Body of pancreas (tissue), 4 donors: ENCODE measurements at regions not wholly inside any gene's neighbourhood (a gene's known extent, or its start where the extent isn't known, plus 50 kb on each side); places are given as distances from the start of the nearest gene placed in this dataset.

Experiments used
- POLR2A ChIP-seq, 3 donors: fragments of 450-650 bp; IDR thresholded peaks; one replicate each; pipeline ENCODE4 v1.6.1; 2016; ENCODE audit warnings: antibody characterized with exemption in 3 of 3, mild to moderate bottlenecking in 2 of 3
- TF ChIP-seq, protein P1 (sequence below), 7 experiments: fragments of 450-650 bp in 4 of 7; fragments of 200-600 bp in 3 of 7; sonication (generic) in 3 of 7; IDR thresholded peaks; one replicate each; pipeline ENCODE4 v1.5.1; 2016 to 2019; ENCODE audit warnings: antibody characterized with exemption in 7 of 7

DNA sequence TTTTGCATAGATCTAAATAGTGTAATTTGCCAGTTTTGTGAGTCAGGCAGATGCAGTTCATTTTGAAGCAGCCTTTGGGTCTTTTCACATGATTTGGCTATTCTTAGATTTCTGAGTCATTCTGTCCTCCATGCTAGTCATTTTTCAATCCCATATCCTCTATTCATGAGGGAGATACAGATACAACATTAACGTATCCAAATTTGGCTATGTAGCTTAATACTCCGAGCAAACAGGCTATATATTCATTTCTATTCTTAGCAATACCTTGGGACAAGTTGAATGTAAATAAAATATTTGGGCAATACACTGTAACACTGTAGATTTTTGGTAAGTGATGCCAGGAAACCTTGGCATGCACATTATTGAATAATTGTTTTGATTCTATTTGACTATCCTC, 270.7 kb upstream of the PDE3A start:
- TF ChIP-seq POLR2A (IDR thresholded peaks at IDR 0.05), result no peak
- TF ChIP-seq, protein P1, sequence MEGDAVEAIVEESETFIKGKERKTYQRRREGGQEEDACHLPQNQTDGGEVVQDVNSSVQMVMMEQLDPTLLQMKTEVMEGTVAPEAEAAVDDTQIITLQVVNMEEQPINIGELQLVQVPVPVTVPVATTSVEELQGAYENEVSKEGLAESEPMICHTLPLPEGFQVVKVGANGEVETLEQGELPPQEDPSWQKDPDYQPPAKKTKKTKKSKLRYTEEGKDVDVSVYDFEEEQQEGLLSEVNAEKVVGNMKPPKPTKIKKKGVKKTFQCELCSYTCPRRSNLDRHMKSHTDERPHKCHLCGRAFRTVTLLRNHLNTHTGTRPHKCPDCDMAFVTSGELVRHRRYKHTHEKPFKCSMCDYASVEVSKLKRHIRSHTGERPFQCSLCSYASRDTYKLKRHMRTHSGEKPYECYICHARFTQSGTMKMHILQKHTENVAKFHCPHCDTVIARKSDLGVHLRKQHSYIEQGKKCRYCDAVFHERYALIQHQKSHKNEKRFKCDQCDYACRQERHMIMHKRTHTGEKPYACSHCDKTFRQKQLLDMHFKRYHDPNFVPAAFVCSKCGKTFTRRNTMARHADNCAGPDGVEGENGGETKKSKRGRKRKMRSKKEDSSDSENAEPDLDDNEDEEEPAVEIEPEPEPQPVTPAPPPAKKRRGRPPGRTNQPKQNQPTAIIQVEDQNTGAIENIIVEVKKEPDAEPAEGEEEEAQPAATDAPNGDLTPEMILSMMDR (IDR thresholded peaks at IDR 0.05), result no peak
